Suppressor macrophage treated with lipopolysaccharide for 1 hour (primary cell): ENCODE measurements at regions not wholly inside any gene's neighbourhood (a gene's known extent, or its start where the extent isn't known, plus 50 kb on each side); places are given as distances from the start of the nearest gene placed in this dataset.

Source experiments
- DNase-seq, 3 donors: peaks; one replicate each; pipeline ENCODE4 v3.0.0-alpha.2; 2020 to 2022

DNA sequence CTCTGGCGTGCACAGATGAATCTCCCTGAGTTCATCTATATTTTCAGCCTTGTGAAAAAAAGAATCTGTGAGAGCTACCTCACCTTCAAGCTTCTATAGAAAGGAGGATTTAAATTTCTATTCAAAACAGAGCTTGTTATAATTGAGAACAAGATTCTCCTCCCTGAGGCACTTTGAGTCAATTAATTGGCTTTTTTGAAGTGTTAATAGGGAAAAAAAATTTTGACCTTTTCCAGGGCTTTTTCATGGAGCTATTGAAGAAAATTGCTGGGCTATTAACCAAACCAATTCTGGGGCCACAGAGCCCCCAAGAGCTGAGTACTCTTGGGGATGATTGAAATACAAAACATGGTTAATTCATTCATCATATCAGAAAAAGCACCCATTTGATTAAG, 225.1 kb downstream of the CMPK2 start:
- no peak for DNase-seq

DNA sequence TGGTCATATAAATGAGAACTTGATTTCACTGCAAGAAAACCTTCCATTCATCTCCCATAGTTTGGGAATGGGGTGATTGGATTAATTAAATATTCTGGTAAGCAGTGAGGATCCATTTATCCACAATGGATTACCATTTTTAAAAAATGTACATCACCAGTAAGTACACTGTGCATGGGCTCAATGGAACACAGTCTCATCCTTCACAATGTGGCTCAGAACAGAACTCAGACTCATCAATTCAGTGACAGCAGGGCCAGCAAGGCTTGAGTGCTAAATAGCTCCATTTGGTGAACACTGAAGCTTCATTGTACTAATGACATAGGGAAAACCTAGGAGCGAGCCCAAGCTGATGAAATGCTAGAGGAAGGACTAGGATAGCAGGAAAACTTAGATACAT, 223.8 kb downstream of the CMPK2 start:
- no peak for DNase-seq

DNA sequence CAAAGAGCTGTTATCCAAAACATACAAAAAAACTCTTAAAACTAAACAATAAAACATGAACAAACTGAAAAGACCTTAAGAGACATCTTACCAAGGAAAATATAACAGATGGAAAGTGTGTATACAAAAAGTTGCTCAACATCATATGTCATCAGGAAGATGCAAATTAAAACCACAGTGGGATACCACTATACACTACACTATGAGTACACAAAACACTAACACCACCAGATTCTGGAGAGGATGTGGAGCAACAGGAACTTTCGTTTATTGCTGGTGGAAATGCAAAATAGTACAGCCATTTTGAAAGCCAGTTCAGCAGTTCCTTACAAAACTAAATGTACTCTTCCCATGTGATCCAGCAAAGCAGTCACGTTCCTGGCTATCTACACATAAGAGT, 221.4 kb downstream of the CMPK2 start:
- no peak for DNase-seq

- peak in 1 of 3 donors; percentile 20 for DNase-seq
Measured at GRCh38 chr2:6645004-6645403, 220.7 kb downstream of the CMPK2 start.

DNA sequence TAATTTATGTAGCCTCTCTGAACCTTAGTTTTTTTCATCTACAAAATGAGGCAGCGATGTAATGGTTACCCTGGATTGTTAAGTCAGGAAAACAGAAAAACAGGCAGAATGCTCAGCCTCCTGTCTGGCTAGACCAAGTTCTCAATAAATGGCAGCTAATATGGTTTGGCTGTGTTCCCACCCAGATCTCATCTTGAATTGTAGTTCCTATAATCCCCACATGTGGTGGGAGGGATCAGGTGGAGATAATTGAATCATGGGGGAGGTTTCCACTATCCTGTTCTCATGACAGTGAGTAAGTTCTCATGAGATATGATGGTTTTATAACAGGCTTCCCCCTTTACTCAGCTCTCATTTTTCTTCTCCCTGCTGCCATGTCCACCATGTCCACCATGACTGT, 220.0 kb downstream of the CMPK2 start:
- no peak for DNase-seq

GRCh38 chr2:6647046-6647445, 218.7 kb downstream of the CMPK2 start:
- no peak for DNase-seq

GRCh38 chr2:6648596-6649247, 217.0 kb downstream of the CMPK2 start:
- DNase-seq: no peak

GRCh38 chr2:6650311-6650710, 215.4 kb downstream of the CMPK2 start:
- no peak for DNase-seq

DNA sequence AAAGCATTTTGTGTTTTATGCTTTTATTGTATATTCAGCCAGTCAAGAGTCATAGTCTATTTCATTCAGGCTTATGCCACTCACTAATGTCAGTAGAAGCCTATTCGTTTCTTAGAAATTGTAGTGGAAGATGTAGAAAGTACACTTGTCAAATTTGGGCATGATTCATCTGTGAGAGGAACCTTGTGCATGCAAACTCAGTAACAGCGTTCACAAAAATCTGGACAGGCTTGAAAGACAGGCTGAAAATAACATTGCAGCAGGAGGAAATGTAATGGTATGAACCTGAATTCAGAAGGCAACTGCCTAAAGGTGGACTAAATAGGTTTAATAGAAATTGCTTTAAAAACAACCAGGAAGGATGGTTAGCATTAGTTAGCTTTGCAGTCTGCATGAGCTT, 213.5 kb downstream of the CMPK2 start:
- no peak for DNase-seq

- DNase-seq: no peak
Measured at GRCh38 chr2:6653281-6653750, 212.4 kb downstream of the CMPK2 start.

DNA sequence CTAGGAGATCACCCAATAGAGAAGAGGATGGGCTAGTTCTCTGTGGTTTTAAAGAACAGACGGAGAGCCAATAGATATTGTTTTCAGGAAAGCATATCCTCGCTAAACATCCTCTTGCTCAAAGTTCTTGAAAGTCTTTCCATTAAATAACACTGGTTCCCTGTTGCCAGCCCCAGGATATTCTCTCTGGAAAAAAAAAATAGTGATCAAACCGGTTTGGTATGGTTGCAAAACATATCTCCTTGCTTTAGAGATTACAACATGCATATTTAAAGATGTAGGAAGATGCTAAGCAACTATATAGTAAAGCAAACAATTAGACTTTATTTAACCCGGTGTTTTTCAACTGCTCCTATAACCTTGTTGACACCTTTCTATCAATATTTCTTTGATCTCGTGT, 211.4 kb downstream of the CMPK2 start:
- no peak for DNase-seq

- no peak for DNase-seq
Measured at GRCh38 chr2:6656633-6657032, 209.1 kb downstream of the CMPK2 start.

DNA sequence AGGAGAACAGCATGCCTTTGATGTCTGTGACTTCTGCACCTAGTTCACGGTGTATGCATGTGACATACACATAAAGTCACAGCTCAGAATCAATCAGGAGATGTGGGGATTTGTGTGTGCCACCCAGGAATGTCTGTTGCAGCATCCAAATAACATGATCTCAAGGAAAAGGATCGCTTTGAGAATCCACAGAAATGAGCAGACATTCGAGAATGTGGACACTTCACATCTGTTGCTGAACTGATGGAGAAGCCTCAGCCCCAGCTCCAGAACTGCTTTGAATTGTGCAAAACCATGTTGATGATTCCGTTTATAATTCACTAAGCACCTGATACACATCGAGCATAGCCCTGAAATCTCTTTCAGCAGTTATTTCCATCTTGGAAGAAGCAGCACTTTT, 208.6 kb downstream of the CMPK2 start:
- no peak for DNase-seq

DNA sequence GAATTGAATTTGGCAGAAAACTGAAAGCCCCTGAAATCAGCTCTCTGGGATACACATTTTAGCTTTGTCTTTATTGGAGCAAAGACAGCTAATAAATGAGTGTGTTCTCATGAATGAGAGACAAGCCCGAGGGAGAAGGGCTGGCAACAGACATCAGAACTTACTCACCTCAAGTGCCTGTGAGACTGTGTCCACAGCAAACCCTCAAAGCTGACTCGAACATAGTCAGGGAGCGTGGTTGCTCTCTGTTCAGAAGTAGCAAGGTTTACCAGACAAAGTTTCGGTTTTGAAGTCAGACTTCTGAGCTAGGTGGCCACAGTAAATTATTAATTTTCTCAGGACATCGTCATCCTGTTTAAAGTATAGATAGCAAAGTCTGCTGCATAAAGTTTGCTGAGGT, 207.9 kb downstream of the CMPK2 start:
- no peak for DNase-seq

DNA sequence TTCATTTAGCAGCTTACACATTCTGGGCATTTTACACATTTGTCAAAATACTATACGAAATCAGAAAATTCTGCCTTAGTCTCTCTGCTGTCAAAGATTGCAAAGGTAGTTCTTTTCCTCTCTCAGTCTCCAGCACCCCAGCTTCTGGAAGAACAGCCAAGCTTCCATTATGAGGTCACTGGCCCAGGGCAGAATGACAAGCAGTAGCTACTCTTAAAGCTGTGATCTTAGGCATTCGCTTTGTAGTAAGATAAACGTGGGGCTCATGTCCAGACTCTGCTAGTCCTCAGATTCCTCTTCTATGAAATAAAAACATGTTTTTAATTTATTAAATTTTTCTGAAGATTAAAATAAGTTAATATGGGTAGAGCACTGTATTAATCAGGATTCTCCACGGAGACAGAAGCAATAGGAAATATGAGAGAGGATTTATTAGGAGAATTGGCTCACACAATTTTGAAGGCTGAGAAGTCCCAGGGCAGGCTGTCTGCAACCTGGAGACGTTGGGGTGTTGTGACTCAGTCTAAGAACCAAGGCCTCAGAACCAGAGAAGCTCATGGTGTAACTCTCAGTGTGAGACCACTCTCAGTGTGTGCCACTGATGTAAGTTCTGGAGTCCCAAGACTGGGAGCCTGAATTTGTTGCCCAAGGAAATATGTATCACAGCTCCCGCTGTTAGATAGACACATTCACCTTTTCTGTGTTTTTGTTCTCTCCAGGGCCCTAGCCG, 201.2 kb downstream of the CMPK2 start:
- no peak for DNase-seq

DNA sequence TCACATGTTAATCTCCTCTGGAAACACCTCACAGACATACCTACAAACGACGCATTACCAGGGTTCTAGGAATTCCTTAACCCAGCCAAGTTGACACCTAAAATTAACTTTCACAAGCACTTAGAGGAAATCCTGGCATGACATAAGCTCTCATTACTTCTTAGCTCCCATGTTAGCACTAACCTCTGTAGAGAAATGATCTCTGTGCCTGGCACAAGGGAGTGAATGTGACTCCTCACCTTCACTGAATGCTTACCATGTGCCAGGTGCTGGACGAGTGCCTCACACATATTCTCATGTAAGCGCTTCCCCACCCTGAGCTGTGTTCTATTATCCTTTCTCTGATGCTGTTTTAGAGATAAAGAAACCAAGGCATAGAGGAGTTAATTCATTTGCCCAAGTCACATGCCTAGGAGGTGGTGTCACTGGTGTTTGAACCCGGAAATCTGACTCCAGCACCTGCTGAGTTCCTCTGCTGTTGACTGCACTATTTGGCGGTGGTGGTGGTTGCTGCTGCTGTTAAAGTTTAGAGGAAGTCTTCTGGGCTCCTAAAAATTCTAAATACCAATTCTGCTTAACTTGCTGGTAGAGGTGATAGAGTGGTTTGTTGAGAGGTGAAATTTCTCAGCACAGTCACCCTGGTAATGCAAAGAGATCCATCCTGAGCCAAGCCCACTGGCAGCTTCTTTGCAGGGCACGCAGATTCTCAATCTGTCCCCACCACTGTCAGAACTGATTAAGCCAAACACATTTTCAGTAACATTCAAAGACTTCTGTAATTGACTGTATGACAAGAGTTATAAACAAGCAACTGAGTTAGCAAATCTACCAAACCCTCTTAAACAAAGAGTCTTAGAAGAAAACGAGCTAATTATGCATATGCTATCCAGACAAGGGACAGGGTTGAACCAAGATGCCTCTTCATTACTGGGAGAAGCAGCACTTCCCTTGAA, 200.3 kb downstream of the CMPK2 start:
- no peak for DNase-seq

- DNase-seq: no peak
Measured at GRCh38 chr2:6667326-6667725, 198.4 kb downstream of the CMPK2 start.

DNA sequence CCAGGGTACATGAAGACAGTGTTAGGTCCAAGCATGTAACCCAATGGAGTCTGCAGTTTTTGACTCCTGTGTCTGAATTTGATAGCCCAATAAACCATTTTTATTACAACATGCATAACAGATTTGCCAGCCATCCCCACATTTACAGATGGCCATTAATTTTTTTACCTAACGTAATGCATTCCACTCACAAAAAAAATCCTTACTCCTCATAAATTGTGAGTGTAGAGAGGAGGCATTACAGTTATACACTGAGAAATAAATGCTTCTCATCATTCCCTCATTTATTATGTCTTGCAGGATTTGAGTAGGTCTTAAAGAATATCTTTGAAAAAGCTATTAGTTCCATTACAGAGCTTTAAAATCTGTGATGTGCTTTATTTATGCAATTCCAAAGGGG, 193.8 kb downstream of the CMPK2 start:
- no peak for DNase-seq

DNA sequence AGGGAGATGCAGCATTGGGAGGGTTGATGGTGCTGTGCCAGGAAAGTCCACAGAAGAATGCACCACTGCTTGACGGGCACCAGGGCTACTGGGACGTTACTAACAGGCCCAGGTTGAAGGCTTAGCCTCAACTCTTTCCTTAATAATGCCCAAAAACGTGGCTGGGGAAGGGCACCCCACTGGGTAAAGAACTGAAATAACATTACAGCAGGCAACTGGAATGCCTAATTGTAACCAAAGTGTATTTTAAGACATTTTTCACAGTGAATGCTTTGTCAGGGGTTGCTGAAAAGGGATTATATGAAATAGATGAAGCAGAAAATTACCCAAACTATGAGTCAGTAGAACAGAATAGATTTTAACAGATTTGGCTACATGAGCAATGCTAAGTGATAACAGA, 191.3 kb downstream of the CMPK2 start:
- DNase-seq: no peak

GRCh38 chr2:6675791-6676190, 189.9 kb downstream of the CMPK2 start:
- DNase-seq: no peak

DNA sequence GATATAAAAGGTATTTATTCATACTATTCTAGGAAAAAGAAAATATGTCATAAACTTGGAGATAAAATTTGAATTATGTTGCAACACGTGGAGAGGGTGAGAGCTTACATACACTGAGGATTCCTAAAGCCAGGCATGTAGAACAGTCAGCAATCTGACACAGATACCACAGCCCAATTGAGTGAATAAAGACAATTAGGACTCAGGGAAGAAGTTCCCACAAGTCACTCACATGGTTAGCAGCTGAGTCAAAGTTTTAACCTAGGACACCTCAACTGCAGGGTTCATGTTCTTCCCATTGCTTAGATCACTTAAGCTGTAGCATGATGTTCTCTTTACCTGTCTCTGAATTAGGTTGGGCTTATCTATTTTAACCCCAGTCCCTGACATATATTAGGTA, 189.5 kb downstream of the CMPK2 start:
- no peak for DNase-seq

GRCh38 chr2:6676776-6677175, 188.9 kb downstream of the CMPK2 start:
- DNase-seq: no peak

GRCh38 chr2:6679471-6679870, 186.2 kb downstream of the CMPK2 start:
- no peak for DNase-seq

DNA sequence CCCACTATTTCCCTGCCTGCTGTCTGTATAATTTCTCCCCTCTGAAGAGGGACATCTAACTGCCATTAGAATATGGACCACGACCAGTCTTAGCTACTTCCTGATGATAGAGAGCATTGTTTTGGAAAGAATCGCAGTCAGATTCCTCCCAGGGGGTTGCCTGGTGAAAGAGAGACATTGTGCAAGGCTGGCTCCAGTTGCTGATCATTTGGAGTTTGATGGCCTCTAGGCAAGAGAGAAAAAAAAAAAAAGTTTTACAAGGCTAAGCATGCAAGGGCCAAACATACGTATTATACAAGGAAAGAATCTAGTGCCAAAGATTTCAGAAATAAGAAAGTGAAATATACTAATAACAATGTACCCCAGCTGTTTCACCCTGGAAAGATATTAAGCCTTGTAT, 182.2 kb downstream of the CMPK2 start:
- no peak for DNase-seq
